ENCODE measurements at regions not wholly inside any gene's neighbourhood (a gene's known extent, or its start where the extent isn't known, plus 50 kb on each side); places are given as distances from the start of the nearest gene placed in this dataset.

DNA sequence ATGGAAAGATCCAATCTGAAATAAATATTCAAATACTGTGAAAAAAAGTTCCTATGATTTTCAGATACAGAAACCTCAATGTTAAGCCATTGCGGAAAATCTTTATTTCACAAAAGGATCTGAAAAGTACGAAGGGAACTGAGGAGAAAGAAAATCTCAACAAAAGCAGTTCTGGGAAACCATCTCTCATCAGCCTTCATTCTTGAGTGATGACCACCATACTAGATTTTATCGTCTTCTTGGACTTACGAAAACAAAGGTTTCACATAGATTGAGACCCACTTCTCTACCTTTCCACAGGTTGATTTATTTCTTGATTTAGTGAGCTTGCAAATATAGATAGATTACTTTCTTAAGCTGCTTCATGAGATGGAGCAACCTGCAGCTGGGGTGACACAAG lies 293.4 kb upstream of the LYZL1 start (continued):
- TF ChIP-seq, protein P1, sequence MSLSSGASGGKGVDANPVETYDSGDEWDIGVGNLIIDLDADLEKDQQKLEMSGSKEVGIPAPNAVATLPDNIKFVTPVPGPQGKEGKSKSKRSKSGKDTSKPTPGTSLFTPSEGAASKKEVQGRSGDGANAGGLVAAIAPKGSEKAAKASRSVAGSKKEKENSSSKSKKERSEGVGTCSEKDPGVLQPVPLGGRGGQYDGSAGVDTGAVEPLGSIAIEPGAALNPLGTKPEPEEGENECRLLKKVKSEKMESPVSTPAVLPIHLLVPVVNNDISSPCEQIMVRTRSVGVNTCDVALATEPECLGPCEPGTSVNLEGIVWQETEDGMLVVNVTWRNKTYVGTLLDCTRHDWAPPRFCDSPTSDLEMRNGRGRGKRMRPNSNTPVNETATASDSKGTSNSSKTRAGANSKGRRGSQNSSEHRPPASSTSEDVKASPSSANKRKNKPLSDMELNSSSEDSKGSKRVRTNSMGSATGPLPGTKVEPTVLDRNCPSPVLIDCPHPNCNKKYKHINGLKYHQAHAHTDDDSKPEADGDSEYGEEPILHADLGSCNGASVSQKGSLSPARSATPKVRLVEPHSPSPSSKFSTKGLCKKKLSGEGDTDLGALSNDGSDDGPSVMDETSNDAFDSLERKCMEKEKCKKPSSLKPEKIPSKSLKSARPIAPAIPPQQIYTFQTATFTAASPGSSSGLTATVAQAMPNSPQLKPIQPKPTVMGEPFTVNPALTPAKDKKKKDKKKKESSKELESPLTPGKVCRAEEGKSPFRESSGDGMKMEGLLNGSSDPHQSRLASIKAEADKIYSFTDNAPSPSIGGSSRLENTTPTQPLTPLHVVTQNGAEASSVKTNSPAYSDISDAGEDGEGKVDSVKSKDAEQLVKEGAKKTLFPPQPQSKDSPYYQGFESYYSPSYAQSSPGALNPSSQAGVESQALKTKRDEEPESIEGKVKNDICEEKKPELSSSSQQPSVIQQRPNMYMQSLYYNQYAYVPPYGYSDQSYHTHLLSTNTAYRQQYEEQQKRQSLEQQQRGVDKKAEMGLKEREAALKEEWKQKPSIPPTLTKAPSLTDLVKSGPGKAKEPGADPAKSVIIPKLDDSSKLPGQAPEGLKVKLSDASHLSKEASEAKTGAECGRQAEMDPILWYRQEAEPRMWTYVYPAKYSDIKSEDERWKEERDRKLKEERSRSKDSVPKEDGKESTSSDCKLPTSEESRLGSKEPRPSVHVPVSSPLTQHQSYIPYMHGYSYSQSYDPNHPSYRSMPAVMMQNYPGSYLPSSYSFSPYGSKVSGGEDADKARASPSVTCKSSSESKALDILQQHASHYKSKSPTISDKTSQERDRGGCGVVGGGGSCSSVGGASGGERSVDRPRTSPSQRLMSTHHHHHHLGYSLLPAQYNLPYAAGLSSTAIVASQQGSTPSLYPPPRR (CRISPR knock-in tag; IDR thresholded peaks at IDR 0.05; ENCODE audit: borderline replicate concordance): no peak
- no peak for TF ChIP-seq ADNP (tag; IDR thresholded peaks at IDR 0.05)

DNA sequence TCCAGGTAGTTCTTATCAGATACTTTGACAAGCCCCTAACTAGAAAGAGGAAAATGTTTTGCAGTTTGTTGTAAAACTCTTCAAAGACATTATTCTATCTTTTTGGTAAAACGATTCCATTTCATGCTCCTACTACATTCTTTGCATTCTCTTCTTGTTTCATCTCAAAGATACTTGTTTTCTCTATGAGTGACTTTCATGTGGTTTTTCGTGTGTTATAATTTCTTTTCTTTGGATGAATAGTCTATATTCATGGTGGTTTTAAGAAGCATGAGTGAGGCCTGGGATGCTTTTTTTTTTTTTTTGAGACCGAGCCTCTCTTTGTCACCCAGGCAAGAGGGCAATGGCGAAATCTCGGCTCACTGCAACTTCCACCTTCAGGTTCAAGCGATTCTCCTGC lies 292.5 kb upstream of the LYZL1 start:
- POLR2A ChIA-PET: interaction anchor here (0.8 kb wide), 1 partner anchor 320 kb away, joined by 4 read pairs; no protein-coding TSS in a partner anchor
- Histone ChIP-seq H3K79me2 (ENCODE audit: control insufficient read depth, insufficient read depth, low read length) (no peaks in the 10 kb centered on the region), H3K9me3 (replicated peaks; ENCODE audit: control insufficient read depth, insufficient read depth, low read depth, low read length) (no peaks in the 10 kb centered on the region; the same call in 1 of the 2 replicates), H3K4me1 (replicated peaks in 1 of 2; ENCODE audit: control insufficient read depth in 2 of 2, insufficient read depth in 2 of 2, low read length in 2 of 2) (no peaks in the 10 kb centered on the region; a peak in 2 of 5 replicates), H3K4me3 (no peak overlapping the region), H3K27me3 (ENCODE audit: control insufficient read depth in 2 of 2, insufficient read depth in 2 of 2, low read length in 2 of 2) (peaks cover 8 to 9% of the 10 kb centered on the region in 2 experiments; a peak in 3 of 5 replicates), H3K9ac (ENCODE audit: insufficient read depth in 1 of 2, low read depth in 2 of 2, low read length in 2 of 2) (no peak overlapping the region), H3K9me1 (ENCODE audit: control insufficient read depth, insufficient read depth, low read length) (no peaks in the 10 kb centered on the region), H3K36me3 (ENCODE audit: control insufficient read depth, insufficient read depth, low read length) (no peaks in the 10 kb centered on the region), H3K27ac (ENCODE audit: extremely low read depth, low read depth, low read length) (no peak overlapping the region), H4K20me1 (replicated peaks; ENCODE audit: control insufficient read depth, insufficient read depth, low read length) (no peaks in the 10 kb centered on the region), H2AFZ (ENCODE audit: low read depth, low read length) (no peak overlapping the region), H3K4me2 (ENCODE audit: insufficient read depth, low read length) (no peak overlapping the region)
- FAIRE-seq (no peak), ATAC-seq (no peak), DNase-seq (ENCODE audit: extremely low read depth in 1 of 4, low spot score in 3 of 4) (no peak)
- no TSS peak for BruUV-seq (replicated peaks)
- intact Hi-C loops (cut with micrococcal nuclease) (loop anchor here (10.0 kb wide), 1 partner anchor 308 kb away; no protein-coding TSS in a partner anchor), in situ Hi-C loops (cut with MboI) (no loop called here)
- CTCF ChIA-PET (ENCODE audit: low intra/inter-chr PET ratio): no interaction called here
- whole genome bisulfite sequencing (ENCODE audit: insufficient coverage, low coverage, missing lambda C conversion rate): 5% methylated on average over 6 of the region's 6 CpGs
- TF ChIP-seq RHOXF2B (CRISPR knock-in tag; conservative IDR thresholded peaks at IDR 0.05) (no peak), SPI1 (IDR thresholded peaks at IDR 0.05; ENCODE audit: borderline replicate concordance, low read depth, low read length) (no peak), ZNF583 (CRISPR knock-in tag; IDR thresholded peaks at IDR 0.05) (no peak), POLR2A (conservative IDR thresholded peaks at IDR 0.05) (no peak), CTBP1 (IDR thresholded peaks at IDR 0.05; ENCODE audit: borderline replicate concordance) (no peak), ARNT (IDR thresholded peaks at IDR 0.05) (no peak), CXXC5 (CRISPR knock-in tag; IDR thresholded peaks at IDR 0.05) (no peak)
- TF ChIP-seq, protein P2, sequence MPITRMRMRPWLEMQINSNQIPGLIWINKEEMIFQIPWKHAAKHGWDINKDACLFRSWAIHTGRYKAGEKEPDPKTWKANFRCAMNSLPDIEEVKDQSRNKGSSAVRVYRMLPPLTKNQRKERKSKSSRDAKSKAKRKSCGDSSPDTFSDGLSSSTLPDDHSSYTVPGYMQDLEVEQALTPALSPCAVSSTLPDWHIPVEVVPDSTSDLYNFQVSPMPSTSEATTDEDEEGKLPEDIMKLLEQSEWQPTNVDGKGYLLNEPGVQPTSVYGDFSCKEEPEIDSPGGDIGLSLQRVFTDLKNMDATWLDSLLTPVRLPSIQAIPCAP (CRISPR knock-in tag; IDR thresholded peaks at IDR 0.05; ENCODE audit: borderline replicate concordance): no peak
- TF ChIP-seq, protein P3, sequence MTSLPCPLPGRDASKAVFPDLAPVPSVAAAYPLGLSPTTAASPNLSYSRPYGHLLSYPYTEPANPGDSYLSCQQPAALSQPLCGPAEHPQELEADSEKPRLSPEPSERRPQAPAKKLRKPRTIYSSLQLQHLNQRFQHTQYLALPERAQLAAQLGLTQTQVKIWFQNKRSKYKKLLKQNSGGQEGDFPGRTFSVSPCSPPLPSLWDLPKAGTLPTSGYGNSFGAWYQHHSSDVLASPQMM (CRISPR knock-in tag; IDR thresholded peaks at IDR 0.05): no peak
- TF ChIP-seq, protein P4, sequence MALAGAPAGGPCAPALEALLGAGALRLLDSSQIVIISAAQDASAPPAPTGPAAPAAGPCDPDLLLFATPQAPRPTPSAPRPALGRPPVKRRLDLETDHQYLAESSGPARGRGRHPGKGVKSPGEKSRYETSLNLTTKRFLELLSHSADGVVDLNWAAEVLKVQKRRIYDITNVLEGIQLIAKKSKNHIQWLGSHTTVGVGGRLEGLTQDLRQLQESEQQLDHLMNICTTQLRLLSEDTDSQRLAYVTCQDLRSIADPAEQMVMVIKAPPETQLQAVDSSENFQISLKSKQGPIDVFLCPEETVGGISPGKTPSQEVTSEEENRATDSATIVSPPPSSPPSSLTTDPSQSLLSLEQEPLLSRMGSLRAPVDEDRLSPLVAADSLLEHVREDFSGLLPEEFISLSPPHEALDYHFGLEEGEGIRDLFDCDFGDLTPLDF (CRISPR knock-in tag; IDR thresholded peaks at IDR 0.05): no peak
